Breast epithelium (tissue), 3 donors: ENCODE measurements at regions not wholly inside any gene's neighbourhood (a gene's known extent, or its start where the extent isn't known, plus 50 kb on each side); places are given as distances from the start of the nearest gene placed in this dataset.

Experiments used
- CTCF ChIP-seq, 3 donors: fragments of 450-650 bp; IDR thresholded peaks; one replicate each; pipeline ENCODE4 v1.5.1; 2016 to 2017; ENCODE audit warnings: antibody characterized with exemption in 3 of 3, mild to moderate bottlenecking in 3 of 3, moderate library complexity in 3 of 3
- POLR2A ChIP-seq: fragments of 450-650 bp; IDR thresholded peaks from one replicate; pipeline ENCODE4 v1.6.1; 2016; ENCODE audit warnings: antibody characterized with exemption, mild to moderate bottlenecking, moderate library complexity
- POLR2AphosphoS5 ChIP-seq, 3 donors: sonication (generic); formaldehyde crosslinking; IDR thresholded peaks; one replicate each; pipeline ENCODE4 v1.6.1; 2017; ENCODE audit warnings: antibody characterized with exemption in 3 of 3

- TF ChIP-seq CTCF (IDR thresholded peaks at IDR 0.05) (no peak), POLR2A (no peak), POLR2AphosphoS5 (IDR thresholded peaks at IDR 0.05) (no peak)
Measured at GRCh38 chr2:41169744-41170143, 717.9 kb upstream of the SLC8A1 start.
